Lung (tissue), 11 donors: ENCODE measurements at regions not wholly inside any gene's neighbourhood (a gene's known extent, or its start where the extent isn't known, plus 50 kb on each side); places are given as distances from the start of the nearest gene placed in this dataset.

Experiments used
- ATAC-seq: fragments of 200-7000 bp; cut with Tn5 transposase; one replicate; pipeline ENCODE4 v1.9.1; 2020; ENCODE audit warnings: moderate number of reproducible peaks; ENCODE audit not compliant: insufficient read depth, low FRiP score
- DNase-seq, 3 donors: peaks; one replicate each; pipeline ENCODE4 v3.0.0-alpha.2; 2013 to 2017
- H3K27ac ChIP-seq, 2 donors: one replicate each; pipeline ENCODE4 v1.5.1; 2013; ENCODE audit warnings: mild to moderate bottlenecking in 2 of 2, moderate library complexity in 2 of 2, control low read depth in 1 of 2, inconsistent platforms in 1 of 2, low read depth in 1 of 2, low read length in 1 of 2
- H3K27me3 ChIP-seq, 3 donors: one replicate each; pipeline ENCODE4 v1.5.1; 2013; ENCODE audit warnings: low read length in 2 of 3; ENCODE audit not compliant: control insufficient read depth in 3 of 3, insufficient read depth in 3 of 3
- H3K36me3 ChIP-seq, 4 donors: one replicate each; pipeline ENCODE4 v1.5.1; 2013; ENCODE audit warnings: low read length in 4 of 4, mild to moderate bottlenecking in 1 of 4, moderate library complexity in 1 of 4; ENCODE audit not compliant: control insufficient read depth in 4 of 4, insufficient read depth in 4 of 4
- H3K4me1 ChIP-seq, 5 donors: one replicate each; pipeline ENCODE4 v1.5.1; 2013; ENCODE audit warnings: low read length in 5 of 5, mild to moderate bottlenecking in 2 of 5, moderate library complexity in 1 of 5; ENCODE audit not compliant: control insufficient read depth in 5 of 5, insufficient read depth in 5 of 5
- H3K4me3 ChIP-seq: one replicate; pipeline ENCODE4 v1.5.1; 2013; ENCODE audit warnings: mild to moderate bottlenecking, control low read depth, moderate library complexity
- H3K9ac ChIP-seq, 2 donors: one replicate each; pipeline ENCODE4 v1.5.1; 2013; ENCODE audit warnings: low read length in 2 of 2, control low read depth in 1 of 2; ENCODE audit not compliant: insufficient read depth in 1 of 2
- H3K9me3 ChIP-seq, 4 donors: one replicate each; pipeline ENCODE4 v1.5.1; 2013; ENCODE audit warnings: low read length in 3 of 4, mild to moderate bottlenecking in 1 of 4, moderate library complexity in 1 of 4; ENCODE audit not compliant: control insufficient read depth in 4 of 4, insufficient read depth in 3 of 4
- CTCF ChIP-seq: IDR thresholded peaks from 2 replicates; pipeline ENCODE4 v1.5.1; 2012; ENCODE audit warnings: mild to moderate bottlenecking; ENCODE audit errors: control extremely low read depth, extremely low read depth
- WGBS, 2 donors: extraction: QIAGEN DNeasy Blood & Tissue Kit; methylation state at CpG; one replicate each; pipeline ENCODE4 v1.1.7; 2013; 5-methylcytosine and 5-hydroxymethylcytosine counted together
- donor health status: control.
- donor health status: control.
- donor health status: Bipolar disorder and iron deficiency.
- donor health status: healthy.
- donor health status: DM: yes; HTN: yes; CAD: no.

- H3K9me3 ChIP-seq: peaks cover 0 to 2% (median 0%) of the 10 kb centered on the region in 4 donors
- no peak overlapping the region for H3K4me3 ChIP-seq
- H3K27ac ChIP-seq: no peak overlapping the region
- no peak for DNase-seq
- H3K36me3 ChIP-seq: no peaks in the 10 kb centered on the region
- no peak for ATAC-seq
- TF ChIP-seq CTCF: no peak
- peaks cover 0 to 4% (median 0%) of the 10 kb centered on the region in 5 donors for H3K4me1 ChIP-seq
- 84 to 85% methylated on average over 5 of the region's 5 CpGs for WGBS, 2 donors
- no peaks in the 10 kb centered on the region for H3K27me3 ChIP-seq
- no peak overlapping the region for H3K9ac ChIP-seq
Measured at GRCh38 chr9:126025991-126026390, 278.8 kb downstream of the PBX3 start.

GRCh38 chr9:126027566-126027965 lies 280.4 kb downstream of the PBX3 start:
- peaks cover 0 to 4% (median 0%) of the 10 kb centered on the region in 5 donors for H3K4me1 ChIP-seq
- no peaks in the 10 kb centered on the region for H3K27me3 ChIP-seq
- ATAC-seq (no peak), DNase-seq (no peak)
- no peak overlapping the region for H3K9ac ChIP-seq
- no peak overlapping the region for H3K27ac ChIP-seq
- WGBS, 2 donors: 62 to 69% methylated on average over 5 of the region's 5 CpGs
- no peak overlapping the region for H3K4me3 ChIP-seq
- no peaks in the 10 kb centered on the region for H3K36me3 ChIP-seq
- peaks cover 0 to 2% (median 0%) of the 10 kb centered on the region in 4 donors for H3K9me3 ChIP-seq
- no peak for TF ChIP-seq CTCF

- TF ChIP-seq CTCF: no peak
- Histone ChIP-seq H3K36me3 (no peaks in the 10 kb centered on the region), H3K27me3 (no peaks in the 10 kb centered on the region), H3K27ac (no peak overlapping the region), H3K4me3 (no peak overlapping the region), H3K4me1 (peaks cover 0 to 4% (median 0%) of the 10 kb centered on the region in 5 donors), H3K9ac (no peak overlapping the region), H3K9me3 (peaks cover 0 to 2% (median 0%) of the 10 kb centered on the region in 4 donors)
- no peak for DNase-seq
- ATAC-seq: no peak
- WGBS, 2 donors: 90 to 95% methylated on average over 10 of the region's 10 CpGs
Measured at GRCh38 chr9:126028746-126029145, 281.6 kb downstream of the PBX3 start.

GRCh38 chr9:126030716-126031115 lies 283.5 kb downstream of the PBX3 start:
- WGBS, 2 donors: 69 to 76% methylated on average over 7 of the region's 7 CpGs
- H3K36me3 ChIP-seq: no peaks in the 10 kb centered on the region
- no peak overlapping the region for H3K27ac ChIP-seq
- H3K27me3 ChIP-seq: no peaks in the 10 kb centered on the region
- DNase-seq: no peak
- H3K9ac ChIP-seq: no peak overlapping the region
- peaks cover 0 to 2% (median 0%) of the 10 kb centered on the region in 5 donors for H3K4me1 ChIP-seq
- ATAC-seq: no peak
- peaks cover 0 to 5% (median 0%) of the 10 kb centered on the region in 4 donors for H3K9me3 ChIP-seq
- no peak overlapping the region for H3K4me3 ChIP-seq
- TF ChIP-seq CTCF: no peak
